GM23338 (cell line): ENCODE measurements at regions not wholly inside any gene's neighbourhood (a gene's known extent, or its start where the extent isn't known, plus 50 kb on each side); places are given as distances from the start of the nearest gene placed in this dataset.

ENCODE experiments used
- ATAC-seq: fragments of 200-7000 bp; cut with Tn5 transposase; 3 replicates; pipeline ENCODE4 v1.9.1; 2020
- DNase-seq: peaks from one replicate; pipeline ENCODE4 v3.0.0-alpha.2; 2015; ENCODE audit warnings: low spot score
- H2AFZ ChIP-seq: fragments of 200-600 bp; sonication (generic); 2 replicates; pipeline ENCODE4 v1.8.0; 2016; ENCODE audit warnings: antibody characterized with exemption, mild to moderate bottlenecking, moderate library complexity
- H3F3A ChIP-seq: fragments of 200-600 bp; sonication (generic); replicated peaks from 2 replicates; pipeline ENCODE4 v1.8.0; 2017; ENCODE audit warnings: antibody characterized with exemption, mixed run types, low read depth
- H3K27ac ChIP-seq: fragments of 200-600 bp; sonication (generic); 2 replicates; pipeline ENCODE4 v1.6.1; 2016; ENCODE audit warnings: low read depth
- H3K27me3 ChIP-seq: fragments of 200-600 bp; sonication (generic); 2 replicates; pipeline ENCODE4 v1.8.0; 2016; ENCODE audit warnings: mild to moderate bottlenecking, mixed run types, moderate library complexity; ENCODE audit not compliant: insufficient read depth
- H3K36me3 ChIP-seq: fragments of 200-600 bp; sonication (generic); 2 replicates; pipeline ENCODE4 v1.8.0; 2016; ENCODE audit warnings: mild to moderate bottlenecking; ENCODE audit not compliant: insufficient read depth
- H3K4me1 ChIP-seq: fragments of 200-600 bp; sonication (generic); 2 replicates; pipeline ENCODE4 v1.8.0; 2016; ENCODE audit warnings: mild to moderate bottlenecking, moderate library complexity; ENCODE audit not compliant: insufficient read depth
- H3K4me2 ChIP-seq: fragments of 200-600 bp; sonication (generic); 2 replicates; pipeline ENCODE4 v1.7.1; 2017; ENCODE audit warnings: mixed run types
- H3K4me3 ChIP-seq: fragments of 200-600 bp; sonication (generic); 2 replicates; pipeline ENCODE4 v1.6.1; 2016; ENCODE audit warnings: mixed run types
- H3K79me2 ChIP-seq: fragments of 200-600 bp; sonication (generic); replicated peaks from 2 replicates; pipeline ENCODE4 v1.8.0; 2017; ENCODE audit warnings: mild to moderate bottlenecking; ENCODE audit not compliant: insufficient read depth
- H3K9me2 ChIP-seq: fragments of 200-600 bp; sonication (generic); 2 replicates; pipeline ENCODE4 v1.8.0; 2017; ENCODE audit not compliant: insufficient read depth
- H4K20me1 ChIP-seq: fragments of 200-600 bp; sonication (generic); replicated peaks from 2 replicates; pipeline ENCODE4 v1.8.0; 2017; ENCODE audit warnings: mild to moderate bottlenecking; ENCODE audit not compliant: insufficient read depth
- H3K27ac Mint-ChIP-seq: 2 replicates; pipeline ENCODE4 v1.8.0; 2020; ENCODE audit warnings: inconsistent platforms, mild to moderate bottlenecking, moderate library complexity, mixed read lengths
- H3K27me3 Mint-ChIP-seq: 3 replicates; pipeline ENCODE4 v1.8.0; 2022; ENCODE audit warnings: low read depth, mild to moderate bottlenecking, moderate library complexity, mixed read lengths, inconsistent platforms; ENCODE audit not compliant: insufficient read depth, poor library complexity
- H3K36me3 Mint-ChIP-seq: 3 replicates; pipeline ENCODE4 v1.8.0; 2021; ENCODE audit warnings: low read depth, mild to moderate bottlenecking, inconsistent platforms, moderate library complexity, mixed read lengths
- H3K4me1 Mint-ChIP-seq: 3 replicates; pipeline ENCODE4 v1.8.0; 2020; ENCODE audit warnings: mild to moderate bottlenecking, inconsistent platforms, mixed read lengths
- H3K4me3 Mint-ChIP-seq: 3 replicates; pipeline ENCODE4 v1.8.0; 2021; ENCODE audit warnings: moderate library complexity, mild to moderate bottlenecking, inconsistent platforms, mixed read lengths
- H3K9me3 Mint-ChIP-seq: 3 replicates; pipeline ENCODE4 v1.8.0; 2020; ENCODE audit warnings: moderate library complexity, mild to moderate bottlenecking, inconsistent platforms, mixed read lengths
- CREB1 ChIP-seq: fragments of 250-450 bp; sonication (Bioruptor Pico); IDR thresholded peaks from 2 replicates; pipeline ENCODE4 v1.5.0; 2020; ENCODE audit warnings: low read depth, mild to moderate bottlenecking, moderate library complexity
- EZH2 ChIP-seq: fragments of 200-600 bp; sonication (generic); IDR thresholded peaks from one replicate; pipeline ENCODE4 v1.8.0; 2017; ENCODE audit warnings: antibody characterized with exemption, mild to moderate bottlenecking, low read depth; ENCODE audit not compliant: unreplicated experiment
- JUNB ChIP-seq: IDR thresholded peaks from one replicate; pipeline ENCODE4 v1.6.1; 2016; ENCODE audit warnings: antibody characterized with exemption; ENCODE audit not compliant: unreplicated experiment
- NANOG ChIP-seq: IDR thresholded peaks from 2 replicates; pipeline ENCODE4 v1.6.1; 2016; ENCODE audit warnings: antibody characterized with exemption, borderline replicate concordance
- TF ChIP-seq, protein P1 (sequence below): IDR thresholded peaks from one replicate; pipeline ENCODE4 v1.6.1; 2018; ENCODE audit warnings: antibody characterized with exemption; ENCODE audit not compliant: unreplicated experiment
- TF ChIP-seq, protein P2 (sequence below): fragments of 250-450 bp; sonication (Bioruptor Pico); IDR thresholded peaks from 2 replicates; pipeline ENCODE4 v1.5.0; 2020; ENCODE audit warnings: mild to moderate bottlenecking, moderate library complexity

DNA sequence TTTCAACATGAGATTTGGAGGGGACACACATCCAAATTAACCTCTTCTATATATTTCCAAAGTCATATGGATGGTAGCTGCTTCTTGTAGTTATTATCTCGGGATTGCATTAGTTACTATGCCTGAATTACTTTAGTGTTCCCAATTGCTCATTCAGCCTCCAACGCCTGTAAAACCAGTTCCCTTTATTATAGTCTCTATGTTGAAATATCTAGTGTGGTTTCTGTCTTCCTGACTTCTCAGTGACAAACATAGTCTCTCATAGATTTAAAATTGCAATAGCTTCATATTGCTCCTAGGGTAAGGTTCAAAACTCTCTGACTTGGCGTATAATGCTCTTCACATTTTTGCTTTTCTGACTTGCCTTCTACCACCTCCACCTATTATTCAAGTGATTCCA lies 366.4 kb downstream of the CASP12 start (continued):
- TF ChIP-seq, protein P1, sequence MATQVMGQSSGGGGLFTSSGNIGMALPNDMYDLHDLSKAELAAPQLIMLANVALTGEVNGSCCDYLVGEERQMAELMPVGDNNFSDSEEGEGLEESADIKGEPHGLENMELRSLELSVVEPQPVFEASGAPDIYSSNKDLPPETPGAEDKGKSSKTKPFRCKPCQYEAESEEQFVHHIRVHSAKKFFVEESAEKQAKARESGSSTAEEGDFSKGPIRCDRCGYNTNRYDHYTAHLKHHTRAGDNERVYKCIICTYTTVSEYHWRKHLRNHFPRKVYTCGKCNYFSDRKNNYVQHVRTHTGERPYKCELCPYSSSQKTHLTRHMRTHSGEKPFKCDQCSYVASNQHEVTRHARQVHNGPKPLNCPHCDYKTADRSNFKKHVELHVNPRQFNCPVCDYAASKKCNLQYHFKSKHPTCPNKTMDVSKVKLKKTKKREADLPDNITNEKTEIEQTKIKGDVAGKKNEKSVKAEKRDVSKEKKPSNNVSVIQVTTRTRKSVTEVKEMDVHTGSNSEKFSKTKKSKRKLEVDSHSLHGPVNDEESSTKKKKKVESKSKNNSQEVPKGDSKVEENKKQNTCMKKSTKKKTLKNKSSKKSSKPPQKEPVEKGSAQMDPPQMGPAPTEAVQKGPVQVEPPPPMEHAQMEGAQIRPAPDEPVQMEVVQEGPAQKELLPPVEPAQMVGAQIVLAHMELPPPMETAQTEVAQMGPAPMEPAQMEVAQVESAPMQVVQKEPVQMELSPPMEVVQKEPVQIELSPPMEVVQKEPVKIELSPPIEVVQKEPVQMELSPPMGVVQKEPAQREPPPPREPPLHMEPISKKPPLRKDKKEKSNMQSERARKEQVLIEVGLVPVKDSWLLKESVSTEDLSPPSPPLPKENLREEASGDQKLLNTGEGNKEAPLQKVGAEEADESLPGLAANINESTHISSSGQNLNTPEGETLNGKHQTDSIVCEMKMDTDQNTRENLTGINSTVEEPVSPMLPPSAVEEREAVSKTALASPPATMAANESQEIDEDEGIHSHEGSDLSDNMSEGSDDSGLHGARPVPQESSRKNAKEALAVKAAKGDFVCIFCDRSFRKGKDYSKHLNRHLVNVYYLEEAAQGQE = no peak
- TF ChIP-seq CREB1 = no peak
- TF ChIP-seq, protein P2, sequence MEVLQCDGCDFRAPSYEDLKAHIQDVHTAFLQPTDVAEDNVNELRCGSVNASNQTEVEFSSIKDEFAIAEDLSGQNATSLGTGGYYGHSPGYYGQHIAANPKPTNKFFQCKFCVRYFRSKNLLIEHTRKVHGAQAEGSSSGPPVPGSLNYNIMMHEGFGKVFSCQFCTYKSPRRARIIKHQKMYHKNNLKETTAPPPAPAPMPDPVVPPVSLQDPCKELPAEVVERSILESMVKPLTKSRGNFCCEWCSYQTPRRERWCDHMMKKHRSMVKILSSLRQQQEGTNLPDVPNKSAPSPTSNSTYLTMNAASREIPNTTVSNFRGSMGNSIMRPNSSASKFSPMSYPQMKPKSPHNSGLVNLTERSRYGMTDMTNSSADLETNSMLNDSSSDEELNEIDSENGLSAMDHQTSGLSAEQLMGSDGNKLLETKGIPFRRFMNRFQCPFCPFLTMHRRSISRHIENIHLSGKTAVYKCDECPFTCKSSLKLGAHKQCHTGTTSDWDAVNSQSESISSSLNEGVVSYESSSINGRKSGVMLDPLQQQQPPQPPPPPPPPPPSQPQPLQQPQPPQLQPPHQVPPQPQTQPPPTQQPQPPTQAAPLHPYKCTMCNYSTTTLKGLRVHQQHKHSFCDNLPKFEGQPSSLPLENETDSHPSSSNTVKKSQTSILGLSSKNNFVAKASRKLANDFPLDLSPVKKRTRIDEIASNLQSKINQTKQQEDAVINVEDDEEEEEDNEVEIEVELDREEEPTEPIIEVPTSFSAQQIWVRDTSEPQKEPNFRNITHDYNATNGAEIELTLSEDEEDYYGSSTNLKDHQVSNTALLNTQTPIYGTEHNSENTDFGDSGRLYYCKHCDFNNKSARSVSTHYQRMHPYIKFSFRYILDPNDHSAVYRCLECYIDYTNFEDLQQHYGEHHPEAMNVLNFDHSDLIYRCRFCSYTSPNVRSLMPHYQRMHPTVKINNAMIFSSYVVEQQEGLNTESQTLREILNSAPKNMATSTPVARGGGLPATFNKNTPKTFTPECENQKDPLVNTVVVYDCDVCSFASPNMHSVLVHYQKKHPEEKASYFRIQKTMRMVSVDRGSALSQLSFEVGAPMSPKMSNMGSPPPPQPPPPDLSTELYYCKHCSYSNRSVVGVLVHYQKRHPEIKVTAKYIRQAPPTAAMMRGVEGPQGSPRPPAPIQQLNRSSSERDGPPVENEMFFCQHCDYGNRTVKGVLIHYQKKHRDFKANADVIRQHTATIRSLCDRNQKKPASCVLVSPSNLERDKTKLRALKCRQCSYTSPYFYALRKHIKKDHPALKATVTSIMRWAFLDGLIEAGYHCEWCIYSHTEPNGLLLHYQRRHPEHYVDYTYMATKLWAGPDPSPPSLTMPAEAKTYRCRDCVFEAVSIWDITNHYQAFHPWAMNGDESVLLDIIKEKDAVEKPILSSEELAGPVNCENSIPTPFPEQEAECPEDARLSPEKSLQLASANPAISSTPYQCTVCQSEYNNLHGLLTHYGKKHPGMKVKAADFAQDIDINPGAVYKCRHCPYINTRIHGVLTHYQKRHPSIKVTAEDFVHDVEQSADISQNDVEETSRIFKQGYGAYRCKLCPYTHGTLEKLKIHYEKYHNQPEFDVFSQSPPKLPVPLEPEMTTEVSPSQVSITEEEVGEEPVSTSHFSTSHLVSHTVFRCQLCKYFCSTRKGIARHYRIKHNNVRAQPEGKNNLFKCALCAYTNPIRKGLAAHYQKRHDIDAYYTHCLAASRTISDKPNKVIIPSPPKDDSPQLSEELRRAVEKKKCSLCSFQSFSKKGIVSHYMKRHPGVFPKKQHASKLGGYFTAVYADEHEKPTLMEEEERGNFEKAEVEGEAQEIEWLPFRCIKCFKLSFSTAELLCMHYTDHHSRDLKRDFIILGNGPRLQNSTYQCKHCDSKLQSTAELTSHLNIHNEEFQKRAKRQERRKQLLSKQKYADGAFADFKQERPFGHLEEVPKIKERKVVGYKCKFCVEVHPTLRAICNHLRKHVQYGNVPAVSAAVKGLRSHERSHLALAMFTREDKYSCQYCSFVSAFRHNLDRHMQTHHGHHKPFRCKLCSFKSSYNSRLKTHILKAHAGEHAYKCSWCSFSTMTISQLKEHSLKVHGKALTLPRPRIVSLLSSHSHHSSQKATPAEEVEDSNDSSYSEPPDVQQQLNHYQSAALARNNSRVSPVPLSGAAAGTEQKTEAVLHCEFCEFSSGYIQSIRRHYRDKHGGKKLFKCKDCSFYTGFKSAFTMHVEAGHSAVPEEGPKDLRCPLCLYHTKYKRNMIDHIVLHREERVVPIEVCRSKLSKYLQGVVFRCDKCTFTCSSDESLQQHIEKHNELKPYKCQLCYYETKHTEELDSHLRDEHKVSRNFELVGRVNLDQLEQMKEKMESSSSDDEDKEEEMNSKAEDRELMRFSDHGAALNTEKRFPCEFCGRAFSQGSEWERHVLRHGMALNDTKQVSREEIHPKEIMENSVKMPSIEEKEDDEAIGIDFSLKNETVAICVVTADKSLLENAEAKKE = no peak

DNA sequence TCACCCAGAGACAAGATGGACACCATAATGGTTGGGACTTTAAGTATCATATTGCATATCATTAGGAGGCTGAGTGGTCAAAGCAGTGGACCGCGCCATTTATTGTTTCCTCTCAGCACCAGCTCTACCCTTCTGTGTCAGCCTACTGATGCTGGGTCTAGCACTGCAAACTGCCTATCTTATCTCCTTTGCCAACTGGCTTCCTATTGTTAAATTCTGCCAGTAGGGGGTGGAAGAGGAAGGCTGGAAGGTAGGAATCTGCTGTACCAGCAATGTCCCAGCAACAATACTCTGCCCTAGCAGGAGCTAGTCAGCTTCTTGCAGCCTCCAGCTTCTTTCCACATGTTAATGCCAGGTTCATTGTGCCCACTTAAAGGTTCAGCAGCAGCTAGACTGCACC lies 367.1 kb upstream of the PDGFD start:
- Mint-ChIP-seq H3K4me1 (peaks cover 16% of the 10 kb centered on the region), H3K9me3 (no peaks in the 10 kb centered on the region), H3K27me3 (peaks cover 2% of the 10 kb centered on the region), H3K36me3 (no peaks in the 10 kb centered on the region), H3K27ac (0 out of 2 replicates have a peak overlapping the region, but pooled peaks have one; percentile 61), H3K4me3 (no peak overlapping the region)
- Histone ChIP-seq H3K4me2 (no peak overlapping the region), H3F3A (no peaks in the 10 kb centered on the region), H4K20me1 (no peaks in the 10 kb centered on the region), H2AFZ (peak overlapping the region; percentile 60; the same call in 1 of the 2 replicates), H3K27me3 (no peaks in the 10 kb centered on the region), H3K36me3 (no peaks in the 10 kb centered on the region), H3K4me3 (no peak overlapping the region), H3K79me2 (no peaks in the 10 kb centered on the region), H3K27ac (no peak overlapping the region), H3K9me2 (no peaks in the 10 kb centered on the region), H3K4me1 (peaks cover 9% of the 10 kb centered on the region)
- DNase-seq (peak; percentile 68), ATAC-seq (peak; percentile 69)
- TF ChIP-seq JUNB = no peak
- TF ChIP-seq, protein P1 = no peak
- no peak for TF ChIP-seq NANOG
- no peak for TF ChIP-seq CREB1
- TF ChIP-seq EZH2 = no peak
